ENCODE measurements at regions not wholly inside any gene's neighbourhood (a gene's known extent, or its start where the extent isn't known, plus 50 kb on each side); places are given as distances from the start of the nearest gene placed in this dataset.
"Not testable (repeated sequence)": the region's sequence is repeated elsewhere in the genome, so short reads cannot be mapped to it uniquely, and the experiment has no call there.

- ATAC-seq = no peak
- no peak for DNase-seq
These were observed 1415.6 kb upstream of the PCDH7 start for GRCh38 chr4:29304595-29304994.

GRCh38 chr4:29307256-29307655 lies 1412.9 kb upstream of the PCDH7 start:
- ATAC-seq (no peak), DNase-seq (no peak)

GRCh38 chr4:29307755-29308154 lies 1412.4 kb upstream of the PCDH7 start:
- ATAC-seq = no peak
- no peak for DNase-seq

- DNase-seq (no peak), ATAC-seq (no peak)
These were observed 1411.1 kb upstream of the PCDH7 start for GRCh38 chr4:29309050-29309449.

GRCh38 chr4:29310252-29310651 lies 1409.9 kb upstream of the PCDH7 start:
- no peak for DNase-seq
- ATAC-seq = no peak

GRCh38 chr4:29311247-29311646 lies 1408.9 kb upstream of the PCDH7 start:
- no peak for ATAC-seq
- DNase-seq = no peak

GRCh38 chr4:29319663-29320340 lies 1400.4 kb upstream of the PCDH7 start:
- no peak for DNase-seq
- no peak for ATAC-seq

- DNase-seq = no peak
- no peak for ATAC-seq
These were observed 1399.1 kb upstream of the PCDH7 start for GRCh38 chr4:29320947-29321620.

GRCh38 chr4:29326004-29326403 lies 1394.2 kb upstream of the PCDH7 start:
- DNase-seq = no peak
- no peak for ATAC-seq

GRCh38 chr4:29326816-29327215 lies 1393.4 kb upstream of the PCDH7 start:
- ATAC-seq (no peak), DNase-seq (no peak)

- DNase-seq (no peak), ATAC-seq (no peak)
These were observed 1383.3 kb upstream of the PCDH7 start for GRCh38 chr4:29336861-29337260.

- ATAC-seq (no peak), DNase-seq (no peak)
These were observed 1347.2 kb upstream of the PCDH7 start for GRCh38 chr4:29372971-29373370.

- no peak for ATAC-seq
- no peak for DNase-seq
These were observed 1344.5 kb upstream of the PCDH7 start for GRCh38 chr4:29375716-29376115.

- DNase-seq, ATAC-seq: not testable (repeated sequence)
These were observed 1341.9 kb upstream of the PCDH7 start for GRCh38 chr4:29378237-29378636.

- ATAC-seq = no peak
- no peak for DNase-seq
These were observed 1329.2 kb upstream of the PCDH7 start for GRCh38 chr4:29390921-29391320.

- DNase-seq = no peak
These were observed 1315.1 kb upstream of the PCDH7 start for GRCh38 chr4:29405116-29405515.

GRCh38 chr4:29415771-29416170 lies 1304.4 kb upstream of the PCDH7 start:
- no peak for DNase-seq
- ATAC-seq = no peak

More at GRCh38 chr4:29405116-29405515, 1315.1 kb upstream of the PCDH7 start:
- ATAC-seq = no peak

- no peak for DNase-seq
- no peak for ATAC-seq
These were observed 1296.1 kb upstream of the PCDH7 start for GRCh38 chr4:29423836-29424721.

- no peak for ATAC-seq
- no peak for DNase-seq
These were observed 1266.8 kb upstream of the PCDH7 start for GRCh38 chr4:29453303-29453820.

- ATAC-seq = no peak
- no peak for DNase-seq
These were observed 1260.2 kb upstream of the PCDH7 start for GRCh38 chr4:29459926-29460325.

GRCh38 chr4:29467044-29467717 lies 1253.0 kb upstream of the PCDH7 start:
- ATAC-seq (no peak), DNase-seq (no peak)
